ENCODE measurements at regions not wholly inside any gene's neighbourhood (a gene's known extent, or its start where the extent isn't known, plus 50 kb on each side); places are given as distances from the start of the nearest gene placed in this dataset.

GRCh38 chr17:27386206-27387075 lies 69.8 kb upstream of the KSR1 start:
- TF ChIP-seq CTCF (IDR thresholded peaks at IDR 0.05) (no peak), POLR2A (IDR thresholded peaks at IDR 0.05) (no peak)

All from uterus (tissue), 2 donors.